OCI-LY1 (cell line): ENCODE measurements at regions not wholly inside any gene's neighbourhood (a gene's known extent, or its start where the extent isn't known, plus 50 kb on each side); places are given as distances from the start of the nearest gene placed in this dataset.

Experiments
- CTCF ChIP-seq: fragments of 200-600 bp; sonication (generic), shearing (Covaris generic); IDR thresholded peaks from 2 replicates; pipeline ENCODE4 v1.5.1; 2017; ENCODE audit warnings: mild to moderate bottlenecking, antibody characterized with exemption, low read length, moderate library complexity, mixed read lengths
- EZH2 ChIP-seq: fragments of 200-600 bp; sonication (generic), shearing (Covaris generic); IDR thresholded peaks from 2 replicates; pipeline ENCODE4 v1.8.0; 2017; ENCODE audit warnings: borderline replicate concordance, mixed run types, mild to moderate bottlenecking, antibody characterized with exemption, low read length, moderate library complexity, mixed read lengths

GRCh38 chr16:54585094-54585997, 298.8 kb upstream of the IRX3 start:
- TF ChIP-seq CTCF (no peak), EZH2 (no peak)
